A673 (cell line): ENCODE measurements at regions not wholly inside any gene's neighbourhood (a gene's known extent, or its start where the extent isn't known, plus 50 kb on each side); places are given as distances from the start of the nearest gene placed in this dataset.

ENCODE experiments used
- BruUV-seq: library from RNA; stranded (reverse); fragments of 400-500 nt; replicated peaks from 2 replicates; lab custom pipeline; 2021; lab: Mats Ljungman, UMichigan
- CTCF ChIA-PET: fragments of 300-600 bp; sonication (Branson Sonifier 250); formaldehyde crosslinking; loops from one replicate; lab custom pipeline; 2022; ENCODE audit warnings: antibody characterized with exemption; lab: Charles Lee
- POLR2A ChIA-PET: fragments of 300-600 bp; sonication (Branson Sonifier 250); formaldehyde crosslinking; loops from one replicate; lab custom pipeline; 2022; ENCODE audit warnings: antibody characterized with exemption; ENCODE audit not compliant: low non-redundant PET; lab: Charles Lee
- DNase-seq: peaks from one replicate; pipeline ENCODE4 v3.0.0-alpha.2; 2015; ENCODE audit warnings: low spot score
- H3K27ac ChIP-seq: fragments of 200-600 bp; sonication (generic); 2 replicates; pipeline ENCODE4 v1.5.1; 2016; ENCODE audit warnings: mixed run types, low read depth, mild to moderate bottlenecking, mixed read lengths, antibody characterized with exemption, low read length; ENCODE audit not compliant: poor library complexity, severe bottlenecking
- H3K27me3 ChIP-seq: fragments of 200-600 bp; sonication (generic); replicated peaks from 2 replicates; pipeline ENCODE4 v1.6.1; 2017; ENCODE audit warnings: mixed run types, low read depth, mild to moderate bottlenecking, mixed read lengths, antibody characterized with exemption, low read length; ENCODE audit not compliant: insufficient read depth, poor library complexity
- H3K36me3 ChIP-seq: fragments of 200-600 bp; sonication (generic); 2 replicates; pipeline ENCODE4 v1.6.1; 2016; ENCODE audit warnings: mixed run types, mild to moderate bottlenecking, mixed read lengths, antibody characterized with exemption, low read length; ENCODE audit not compliant: insufficient read depth, poor library complexity, severe bottlenecking
- H3K4me1 ChIP-seq: fragments of 200-600 bp; sonication (generic); 2 replicates; pipeline ENCODE4 v1.6.1; 2017; ENCODE audit warnings: mixed run types, mild to moderate bottlenecking, mixed read lengths, antibody characterized with exemption, low read length; ENCODE audit not compliant: insufficient read depth, poor library complexity, severe bottlenecking
- H3K4me3 ChIP-seq: fragments of 200-600 bp; sonication (generic); 2 replicates; pipeline ENCODE4 v1.5.1; 2016; ENCODE audit warnings: low read depth, mixed run types, mild to moderate bottlenecking, mixed read lengths, low read length; ENCODE audit not compliant: poor library complexity, severe bottlenecking
- H3K9me3 ChIP-seq: fragments of 200-600 bp; sonication (generic); 2 replicates; pipeline ENCODE4 v1.6.1; 2016; ENCODE audit warnings: mixed run types, low read depth, mild to moderate bottlenecking, mixed read lengths, antibody characterized with exemption, low read length; ENCODE audit not compliant: poor library complexity, severe bottlenecking
- CTCF ChIP-seq: fragments of 300-800, 200-600 bp; sonication (generic); conservative IDR thresholded peaks from 2 replicates; pipeline ENCODE4 v1.5.1; 2017; ENCODE audit warnings: low read depth, mild to moderate bottlenecking, antibody characterized with exemption, low read length, moderate library complexity, mixed read lengths
- EZH2 ChIP-seq: fragments of 200-600 bp; sonication (generic); IDR thresholded peaks from 2 replicates; pipeline ENCODE4 v1.6.1; 2017; ENCODE audit warnings: borderline replicate concordance, low read depth, mild to moderate bottlenecking, mixed read lengths, antibody characterized with exemption, low read length; ENCODE audit not compliant: poor library complexity, severe bottlenecking
- intact Hi-C: fragments of 100-400 bp; cut with micrococcal nuclease; formaldehyde crosslinking; loops from one replicate; pipeline ENCODE4 v1.10.0; 2022; ENCODE audit not compliant: unreplicated experiment

- intact Hi-C loops, result no loop called here
- POLR2A ChIA-PET, result no interaction called here
- no peak for DNase-seq
- Histone ChIP-seq H3K27me3 (no peaks in the 10 kb centered on the region), H3K9me3 (no peaks in the 10 kb centered on the region), H3K27ac (no peak overlapping the region), H3K4me1 (no peaks in the 10 kb centered on the region), H3K36me3 (no peaks in the 10 kb centered on the region), H3K4me3 (no peak overlapping the region)
- CTCF ChIA-PET, result no interaction called here
- no TSS peak for BruUV-seq
- TF ChIP-seq EZH2, result no peak
- TF ChIP-seq CTCF, result no peak
Observed at GRCh38 chrX:122245943-122246342, 938.1 kb upstream of the GRIA3 start.

GRCh38 chrX:122246937-122247336 is 937.1 kb upstream of the GRIA3 start:
- H3K36me3 ChIP-seq, result no peaks in the 10 kb centered on the region
- ChIA-PET CTCF (no interaction called here), POLR2A (no interaction called here)
- DNase-seq, result no peak
- H3K27me3 ChIP-seq, result no peaks in the 10 kb centered on the region
- H3K9me3 ChIP-seq, result no peaks in the 10 kb centered on the region
- TF ChIP-seq EZH2 (no peak), CTCF (no peak)
- H3K27ac ChIP-seq, result no peak overlapping the region
- H3K4me1 ChIP-seq, result no peaks in the 10 kb centered on the region
- H3K4me3 ChIP-seq, result no peak overlapping the region
- BruUV-seq, result no TSS peak
- intact Hi-C loops, result no loop called here

GRCh38 chrX:122248681-122249080 is 935.4 kb upstream of the GRIA3 start:
- Histone ChIP-seq H3K9me3 (no peaks in the 10 kb centered on the region), H3K4me1 (no peaks in the 10 kb centered on the region), H3K4me3 (no peak overlapping the region), H3K27me3 (no peaks in the 10 kb centered on the region), H3K27ac (no peak overlapping the region), H3K36me3 (no peaks in the 10 kb centered on the region)
- TF ChIP-seq CTCF (no peak), EZH2 (no peak)
- no TSS peak for BruUV-seq
- ChIA-PET POLR2A (no interaction called here), CTCF (no interaction called here)
- intact Hi-C loops, result no loop called here
- no peak for DNase-seq
